ENCODE measurements at regions not wholly inside any gene's neighbourhood (a gene's known extent, or its start where the extent isn't known, plus 50 kb on each side); places are given as distances from the start of the nearest gene placed in this dataset.

DNA sequence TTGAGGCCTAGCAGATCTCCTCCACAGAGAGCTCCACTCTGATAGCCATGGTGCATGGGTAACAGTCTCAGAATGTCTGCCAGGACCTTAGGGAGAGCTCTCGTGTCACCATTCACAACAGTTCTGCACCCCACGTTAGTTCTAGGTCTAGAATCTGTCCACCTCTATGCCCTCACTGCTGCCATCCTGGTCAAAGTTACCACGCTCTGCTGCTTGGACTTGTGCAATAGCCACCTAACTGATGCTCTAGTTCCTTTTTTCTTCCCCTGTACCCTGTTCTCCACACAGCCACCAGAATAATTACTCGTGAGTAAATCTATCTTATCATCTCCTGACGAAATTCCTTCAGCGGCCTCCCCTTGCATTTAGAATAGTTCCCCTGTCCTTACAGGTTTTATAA lies 268.8 kb upstream of the GATB start:
- intact Hi-C loops (cut with micrococcal nuclease) = no loop called here
- POLR2A ChIA-PET = no interaction called here
- H3K27me3 Mint-ChIP-seq = peaks cover 7% of the 10 kb centered on the region

DNA sequence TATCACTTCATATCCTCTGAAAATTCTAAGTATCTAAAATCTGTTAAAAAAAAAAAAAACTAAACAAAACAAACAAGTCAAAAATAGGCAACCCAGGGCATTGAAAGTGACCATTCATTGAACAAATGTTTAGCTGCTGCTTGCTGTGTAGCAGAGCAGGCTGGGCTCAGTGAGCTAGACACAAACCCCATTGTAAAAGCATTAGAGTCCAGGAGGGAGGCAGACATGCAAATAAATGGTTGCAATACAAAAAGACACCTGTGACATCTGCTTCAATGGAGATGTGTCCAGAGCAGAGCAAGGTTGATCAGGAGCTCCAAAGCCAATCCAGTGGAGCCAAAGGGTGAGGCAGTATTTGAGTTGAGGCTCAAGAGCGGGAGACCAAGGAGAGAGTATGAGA lies 267.3 kb upstream of the GATB start:
- TF ChIP-seq EZH2 (IDR thresholded peaks at IDR 0.05; ENCODE audit: borderline replicate concordance, insufficient read depth, low read depth, low read length, poor library complexity, severe bottlenecking) (no peak), CTCF (IDR thresholded peaks at IDR 0.05) (no peak)
- H4K20me1 ChIP-seq (ENCODE audit: control insufficient read depth, insufficient read depth, low read length, poor library complexity, severe bottlenecking) = no peaks in the 10 kb centered on the region
- Mint-ChIP-seq H3K27me3 (peaks cover 7% of the 10 kb centered on the region), H3K9me3 (ENCODE audit: insufficient read depth) (no peaks in the 10 kb centered on the region), H3K27ac (no peak overlapping the region), H3K4me1 (no peaks in the 10 kb centered on the region), H3K4me3 (no peak overlapping the region)
- H2AFZ ChIP-seq (ENCODE audit: insufficient read depth, low read depth, low read length, poor library complexity, severe bottlenecking) = no peak overlapping the region
- ATAC-seq (ENCODE audit: low read depth) (no peak), DNase-seq (no peak)
- H3K36me3 ChIP-seq (replicated peaks in 1 of 2; ENCODE audit: control extremely low read depth in 1 of 2, control insufficient read depth in 1 of 2, extremely low read depth in 1 of 2, insufficient read depth in 2 of 2, low read length in 1 of 2) = no peaks in the 10 kb centered on the region
- CTCF ChIA-PET = no interaction called here
- H3K79me2 ChIP-seq (ENCODE audit: control insufficient read depth, insufficient read depth, low read length) = no peaks in the 10 kb centered on the region
- no peak overlapping the region for H3K27ac ChIP-seq (ENCODE audit: low read length in 2 of 2)
- H3K4me1 ChIP-seq (ENCODE audit: control insufficient read depth in 2 of 2, insufficient read depth in 2 of 2, low read length in 2 of 2) = peaks cover 5% of the 10 kb centered on the region in 2 donors
- POLR2A ChIA-PET = no interaction called here
- no peak overlapping the region for H3K4me2 ChIP-seq (replicated peaks; ENCODE audit: low read depth, low read length, poor library complexity, severe bottlenecking)
- intact Hi-C loops (cut with micrococcal nuclease) = no loop called here
- no peaks in the 10 kb centered on the region for H3K9me3 ChIP-seq (ENCODE audit: control extremely low read depth in 1 of 3, control insufficient read depth in 2 of 3, insufficient read depth in 1 of 3, low read length in 2 of 3)
- H3K4me3 ChIP-seq (ENCODE audit: control extremely low read depth in 1 of 5, extremely low read depth in 1 of 5, insufficient read depth in 1 of 5, low read depth in 2 of 5, low read length in 4 of 5) = no peak overlapping the region
- WGBS (ENCODE audit: insufficient coverage) = 62% methylated on average over 1 of the region's 1 CpG
- H3K27me3 ChIP-seq (replicated peaks in 1 of 4; ENCODE audit: control extremely low read depth in 1 of 4, control insufficient read depth in 3 of 4, insufficient read depth in 4 of 4, low read length in 3 of 4) = peaks cover 0 to 3% (median 1%) of the 10 kb centered on the region in 4 experiments
- no peak overlapping the region for H3K9ac ChIP-seq (ENCODE audit: low read length)

More for the DNA sequence above, 268.8 kb upstream of the GATB start:
- Histone ChIP-seq H3K27me3 (replicated peaks in 1 of 4; ENCODE audit: control extremely low read depth in 1 of 4, control insufficient read depth in 3 of 4, insufficient read depth in 4 of 4, low read length in 3 of 4) (no peaks in the 10 kb centered on the region), H3K4me3 (ENCODE audit: control extremely low read depth in 1 of 5, extremely low read depth in 1 of 5, insufficient read depth in 1 of 5, low read depth in 2 of 5, low read length in 4 of 5) (no peak overlapping the region), H3K36me3 (replicated peaks in 1 of 2; ENCODE audit: control extremely low read depth in 1 of 2, control insufficient read depth in 1 of 2, extremely low read depth in 1 of 2, insufficient read depth in 2 of 2, low read length in 1 of 2) (no peaks in the 10 kb centered on the region), H3K9me3 (ENCODE audit: control extremely low read depth in 1 of 3, control insufficient read depth in 2 of 3, insufficient read depth in 1 of 3, low read length in 2 of 3) (no peaks in the 10 kb centered on the region), H3K4me2 (replicated peaks; ENCODE audit: low read depth, low read length, poor library complexity, severe bottlenecking) (no peak overlapping the region), H3K27ac (ENCODE audit: low read length in 2 of 2) (no peak overlapping the region), H3K9ac (ENCODE audit: low read length) (no peak overlapping the region), H3K79me2 (ENCODE audit: control insufficient read depth, insufficient read depth, low read length) (no peaks in the 10 kb centered on the region), H2AFZ (ENCODE audit: insufficient read depth, low read depth, low read length, poor library complexity, severe bottlenecking) (no peak overlapping the region), H4K20me1 (ENCODE audit: control insufficient read depth, insufficient read depth, low read length, poor library complexity, severe bottlenecking) (no peaks in the 10 kb centered on the region), H3K4me1 (ENCODE audit: control insufficient read depth in 2 of 2, insufficient read depth in 2 of 2, low read length in 2 of 2) (peaks cover 0 to 5% of the 10 kb centered on the region in 2 donors)
- Mint-ChIP-seq H3K27ac (no peak overlapping the region), H3K4me1 (no peaks in the 10 kb centered on the region), H3K9me3 (ENCODE audit: insufficient read depth) (no peaks in the 10 kb centered on the region), H3K4me3 (no peak overlapping the region)
- 92% methylated on average over 6 of the region's 6 CpGs for WGBS (ENCODE audit: insufficient coverage)
- CTCF ChIA-PET = no interaction called here
- ATAC-seq (ENCODE audit: low read depth) = no peak
- no peak for DNase-seq
- TF ChIP-seq EZH2 (IDR thresholded peaks at IDR 0.05; ENCODE audit: borderline replicate concordance, insufficient read depth, low read depth, low read length, poor library complexity, severe bottlenecking) = no peak
- no peak for TF ChIP-seq CTCF (IDR thresholded peaks at IDR 0.05)

Data from B cell (primary cell).